ENCODE measurements at regions not wholly inside any gene's neighbourhood (a gene's known extent, or its start where the extent isn't known, plus 50 kb on each side); places are given as distances from the start of the nearest gene placed in this dataset.

DNA sequence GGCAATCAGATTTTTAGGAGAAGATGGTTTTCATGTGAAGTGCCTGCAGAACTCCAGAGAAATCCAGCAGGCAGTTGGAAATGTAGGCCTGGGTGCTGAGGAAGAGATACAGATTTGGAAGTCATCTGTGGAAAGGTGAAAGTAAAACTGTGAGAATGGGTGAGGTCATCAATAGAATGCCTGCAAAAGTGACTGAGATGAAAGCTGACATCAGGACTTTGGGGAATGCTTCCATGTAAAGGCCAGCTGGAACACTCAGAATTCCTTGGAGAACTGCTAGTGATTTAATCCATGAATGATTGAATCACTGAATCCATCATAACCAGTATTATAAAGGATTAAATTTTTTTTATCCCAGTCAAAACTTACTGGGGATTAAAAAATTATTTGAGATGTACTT lies 124.5 kb upstream of the GIMD1 start:
- H4K20me1 ChIP-seq (replicated peaks; ENCODE audit: insufficient read depth) = no peaks in the 10 kb centered on the region
- no peaks in the 10 kb centered on the region; the same call in 2 of the 3 replicates for H3K4me1 Mint-ChIP-seq
- no peak overlapping the region for H3K4me3 ChIP-seq
- H3K36me3 ChIP-seq (ENCODE audit: insufficient read depth) = no peaks in the 10 kb centered on the region
- peaks cover 4% of the 10 kb centered on the region; the same call in 1 of the 3 replicates for H3K9me3 Mint-ChIP-seq
- H3K4me1 ChIP-seq (ENCODE audit: insufficient read depth) = no peaks in the 10 kb centered on the region
- no peak for TF ChIP-seq ZNF331 (CRISPR knock-in tag; IDR thresholded peaks at IDR 0.05; ENCODE audit: low read depth)
- no peak for TF ChIP-seq CREB1 (CRISPR knock-in tag; IDR thresholded peaks at IDR 0.05; ENCODE audit: low read depth)
- TF ChIP-seq, protein P1, sequence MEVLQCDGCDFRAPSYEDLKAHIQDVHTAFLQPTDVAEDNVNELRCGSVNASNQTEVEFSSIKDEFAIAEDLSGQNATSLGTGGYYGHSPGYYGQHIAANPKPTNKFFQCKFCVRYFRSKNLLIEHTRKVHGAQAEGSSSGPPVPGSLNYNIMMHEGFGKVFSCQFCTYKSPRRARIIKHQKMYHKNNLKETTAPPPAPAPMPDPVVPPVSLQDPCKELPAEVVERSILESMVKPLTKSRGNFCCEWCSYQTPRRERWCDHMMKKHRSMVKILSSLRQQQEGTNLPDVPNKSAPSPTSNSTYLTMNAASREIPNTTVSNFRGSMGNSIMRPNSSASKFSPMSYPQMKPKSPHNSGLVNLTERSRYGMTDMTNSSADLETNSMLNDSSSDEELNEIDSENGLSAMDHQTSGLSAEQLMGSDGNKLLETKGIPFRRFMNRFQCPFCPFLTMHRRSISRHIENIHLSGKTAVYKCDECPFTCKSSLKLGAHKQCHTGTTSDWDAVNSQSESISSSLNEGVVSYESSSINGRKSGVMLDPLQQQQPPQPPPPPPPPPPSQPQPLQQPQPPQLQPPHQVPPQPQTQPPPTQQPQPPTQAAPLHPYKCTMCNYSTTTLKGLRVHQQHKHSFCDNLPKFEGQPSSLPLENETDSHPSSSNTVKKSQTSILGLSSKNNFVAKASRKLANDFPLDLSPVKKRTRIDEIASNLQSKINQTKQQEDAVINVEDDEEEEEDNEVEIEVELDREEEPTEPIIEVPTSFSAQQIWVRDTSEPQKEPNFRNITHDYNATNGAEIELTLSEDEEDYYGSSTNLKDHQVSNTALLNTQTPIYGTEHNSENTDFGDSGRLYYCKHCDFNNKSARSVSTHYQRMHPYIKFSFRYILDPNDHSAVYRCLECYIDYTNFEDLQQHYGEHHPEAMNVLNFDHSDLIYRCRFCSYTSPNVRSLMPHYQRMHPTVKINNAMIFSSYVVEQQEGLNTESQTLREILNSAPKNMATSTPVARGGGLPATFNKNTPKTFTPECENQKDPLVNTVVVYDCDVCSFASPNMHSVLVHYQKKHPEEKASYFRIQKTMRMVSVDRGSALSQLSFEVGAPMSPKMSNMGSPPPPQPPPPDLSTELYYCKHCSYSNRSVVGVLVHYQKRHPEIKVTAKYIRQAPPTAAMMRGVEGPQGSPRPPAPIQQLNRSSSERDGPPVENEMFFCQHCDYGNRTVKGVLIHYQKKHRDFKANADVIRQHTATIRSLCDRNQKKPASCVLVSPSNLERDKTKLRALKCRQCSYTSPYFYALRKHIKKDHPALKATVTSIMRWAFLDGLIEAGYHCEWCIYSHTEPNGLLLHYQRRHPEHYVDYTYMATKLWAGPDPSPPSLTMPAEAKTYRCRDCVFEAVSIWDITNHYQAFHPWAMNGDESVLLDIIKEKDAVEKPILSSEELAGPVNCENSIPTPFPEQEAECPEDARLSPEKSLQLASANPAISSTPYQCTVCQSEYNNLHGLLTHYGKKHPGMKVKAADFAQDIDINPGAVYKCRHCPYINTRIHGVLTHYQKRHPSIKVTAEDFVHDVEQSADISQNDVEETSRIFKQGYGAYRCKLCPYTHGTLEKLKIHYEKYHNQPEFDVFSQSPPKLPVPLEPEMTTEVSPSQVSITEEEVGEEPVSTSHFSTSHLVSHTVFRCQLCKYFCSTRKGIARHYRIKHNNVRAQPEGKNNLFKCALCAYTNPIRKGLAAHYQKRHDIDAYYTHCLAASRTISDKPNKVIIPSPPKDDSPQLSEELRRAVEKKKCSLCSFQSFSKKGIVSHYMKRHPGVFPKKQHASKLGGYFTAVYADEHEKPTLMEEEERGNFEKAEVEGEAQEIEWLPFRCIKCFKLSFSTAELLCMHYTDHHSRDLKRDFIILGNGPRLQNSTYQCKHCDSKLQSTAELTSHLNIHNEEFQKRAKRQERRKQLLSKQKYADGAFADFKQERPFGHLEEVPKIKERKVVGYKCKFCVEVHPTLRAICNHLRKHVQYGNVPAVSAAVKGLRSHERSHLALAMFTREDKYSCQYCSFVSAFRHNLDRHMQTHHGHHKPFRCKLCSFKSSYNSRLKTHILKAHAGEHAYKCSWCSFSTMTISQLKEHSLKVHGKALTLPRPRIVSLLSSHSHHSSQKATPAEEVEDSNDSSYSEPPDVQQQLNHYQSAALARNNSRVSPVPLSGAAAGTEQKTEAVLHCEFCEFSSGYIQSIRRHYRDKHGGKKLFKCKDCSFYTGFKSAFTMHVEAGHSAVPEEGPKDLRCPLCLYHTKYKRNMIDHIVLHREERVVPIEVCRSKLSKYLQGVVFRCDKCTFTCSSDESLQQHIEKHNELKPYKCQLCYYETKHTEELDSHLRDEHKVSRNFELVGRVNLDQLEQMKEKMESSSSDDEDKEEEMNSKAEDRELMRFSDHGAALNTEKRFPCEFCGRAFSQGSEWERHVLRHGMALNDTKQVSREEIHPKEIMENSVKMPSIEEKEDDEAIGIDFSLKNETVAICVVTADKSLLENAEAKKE (CRISPR knock-in tag; IDR thresholded peaks at IDR 0.05) = no peak
- TF ChIP-seq STAT1 (IDR thresholded peaks at IDR 0.05; ENCODE audit: unreplicated experiment) = no peak
- no peak for TF ChIP-seq POLR2AphosphoS5 (IDR thresholded peaks at IDR 0.05; ENCODE audit: low read depth)
- TF ChIP-seq ZNF114 (CRISPR knock-in tag; IDR thresholded peaks at IDR 0.05) = no peak
- no peak for TF ChIP-seq NANOG (IDR thresholded peaks at IDR 0.05; ENCODE audit: borderline replicate concordance)
- TF ChIP-seq EZH2 (IDR thresholded peaks at IDR 0.05; ENCODE audit: low read depth, unreplicated experiment) = no peak
- no peak for TF ChIP-seq REST (IDR thresholded peaks at IDR 0.05; ENCODE audit: unreplicated experiment)
- TF ChIP-seq, protein P2, sequence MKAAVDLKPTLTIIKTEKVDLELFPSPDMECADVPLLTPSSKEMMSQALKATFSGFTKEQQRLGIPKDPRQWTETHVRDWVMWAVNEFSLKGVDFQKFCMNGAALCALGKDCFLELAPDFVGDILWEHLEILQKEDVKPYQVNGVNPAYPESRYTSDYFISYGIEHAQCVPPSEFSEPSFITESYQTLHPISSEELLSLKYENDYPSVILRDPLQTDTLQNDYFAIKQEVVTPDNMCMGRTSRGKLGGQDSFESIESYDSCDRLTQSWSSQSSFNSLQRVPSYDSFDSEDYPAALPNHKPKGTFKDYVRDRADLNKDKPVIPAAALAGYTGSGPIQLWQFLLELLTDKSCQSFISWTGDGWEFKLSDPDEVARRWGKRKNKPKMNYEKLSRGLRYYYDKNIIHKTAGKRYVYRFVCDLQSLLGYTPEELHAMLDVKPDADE (IDR thresholded peaks at IDR 0.05) = no peak
- TF ChIP-seq, protein P3, sequence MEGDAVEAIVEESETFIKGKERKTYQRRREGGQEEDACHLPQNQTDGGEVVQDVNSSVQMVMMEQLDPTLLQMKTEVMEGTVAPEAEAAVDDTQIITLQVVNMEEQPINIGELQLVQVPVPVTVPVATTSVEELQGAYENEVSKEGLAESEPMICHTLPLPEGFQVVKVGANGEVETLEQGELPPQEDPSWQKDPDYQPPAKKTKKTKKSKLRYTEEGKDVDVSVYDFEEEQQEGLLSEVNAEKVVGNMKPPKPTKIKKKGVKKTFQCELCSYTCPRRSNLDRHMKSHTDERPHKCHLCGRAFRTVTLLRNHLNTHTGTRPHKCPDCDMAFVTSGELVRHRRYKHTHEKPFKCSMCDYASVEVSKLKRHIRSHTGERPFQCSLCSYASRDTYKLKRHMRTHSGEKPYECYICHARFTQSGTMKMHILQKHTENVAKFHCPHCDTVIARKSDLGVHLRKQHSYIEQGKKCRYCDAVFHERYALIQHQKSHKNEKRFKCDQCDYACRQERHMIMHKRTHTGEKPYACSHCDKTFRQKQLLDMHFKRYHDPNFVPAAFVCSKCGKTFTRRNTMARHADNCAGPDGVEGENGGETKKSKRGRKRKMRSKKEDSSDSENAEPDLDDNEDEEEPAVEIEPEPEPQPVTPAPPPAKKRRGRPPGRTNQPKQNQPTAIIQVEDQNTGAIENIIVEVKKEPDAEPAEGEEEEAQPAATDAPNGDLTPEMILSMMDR (conservative IDR thresholded peaks at IDR 0.05; ENCODE audit: low read depth in 2 of 2) = no peak
- TF ChIP-seq JUNB (IDR thresholded peaks at IDR 0.05; ENCODE audit: unreplicated experiment) = no peak
- no peak for TF ChIP-seq EZH2phosphoT487 (IDR thresholded peaks at IDR 0.05; ENCODE audit: unreplicated experiment)
- H3K27ac ChIP-seq (ENCODE audit: low read depth) = no peak overlapping the region
- peaks cover 5% of the 10 kb centered on the region; the same call in 1 of the 2 replicates for H3K9me2 ChIP-seq (ENCODE audit: insufficient read depth)
- no peaks in the 10 kb centered on the region for H3K36me3 Mint-ChIP-seq (ENCODE audit: low read depth)
- no peak overlapping the region for H3K4me2 ChIP-seq
- H3K27ac Mint-ChIP-seq = no peak overlapping the region
- peaks cover 1% of the 10 kb centered on the region for H3K27me3 Mint-ChIP-seq (ENCODE audit: insufficient read depth, low read depth, poor library complexity)
- no peaks in the 10 kb centered on the region for H3F3A ChIP-seq (replicated peaks; ENCODE audit: low read depth)
- ATAC-seq (no peak), DNase-seq (ENCODE audit: low spot score) (no peak)
- no peak overlapping the region for H2AFZ ChIP-seq
- no peak overlapping the region for H3K4me3 Mint-ChIP-seq
- no peaks in the 10 kb centered on the region for H3K79me2 ChIP-seq (replicated peaks; ENCODE audit: insufficient read depth)
- no peaks in the 10 kb centered on the region for H3K27me3 ChIP-seq (ENCODE audit: insufficient read depth)

All from GM23338 (cell line).